Right lobe of liver (tissue), 6 donors: ENCODE measurements at regions not wholly inside any gene's neighbourhood (a gene's known extent, or its start where the extent isn't known, plus 50 kb on each side); places are given as distances from the start of the nearest gene placed in this dataset.
"Not testable (repeated sequence)": the region's sequence is repeated elsewhere in the genome, so short reads cannot be mapped to it uniquely, and the experiment has no call there.

ENCODE experiments used
- ATAC-seq, 4 donors: fragments of 200-7000 bp; cut with Tn5 transposase; one replicate each; pipeline ENCODE4 v1.9.1; 2020; ENCODE audit warnings: mild to moderate bottlenecking in 4 of 4, moderate library complexity in 4 of 4
- DNase-seq, 3 donors: peaks; one replicate each; pipeline ENCODE4 v3.0.0-alpha.2; 2020
- H3K27ac ChIP-seq, 3 donors: fragments of 200-600 bp; one replicate each; pipeline ENCODE4 v1.8.0; 2022
- H3K27me3 ChIP-seq, 2 donors: fragments of 200-600 bp; one replicate each; pipeline ENCODE4 v1.8.0; 2022
- H3K36me3 ChIP-seq, 4 donors: fragments of 200-600 bp; sonication (generic) in 1 of 4; one replicate each; pipeline versions ENCODE4 v1.5.1 to v1.8.0; 2017 to 2022; ENCODE audit warnings: control low read depth in 1 of 4
- H3K4me1 ChIP-seq, 4 donors: fragments of 200-600 bp; sonication (generic) in 1 of 4; one replicate each; pipeline versions ENCODE4 v1.5.1 to v1.8.0; 2017 to 2022; ENCODE audit warnings: control low read depth in 1 of 4
- H3K4me3 ChIP-seq, 3 donors: fragments of 200-600 bp; one replicate each; pipeline ENCODE4 v1.8.0; 2022
- H3K9me3 ChIP-seq, 4 donors: fragments of 200-600 bp; sonication (generic) in 1 of 4; one replicate each; pipeline versions ENCODE4 v1.5.1 to v1.8.0; 2017 to 2022; ENCODE audit warnings: control low read depth in 1 of 4
- POLR2A ChIP-seq: fragments of 450-650 bp; IDR thresholded peaks from one replicate; pipeline ENCODE4 v1.6.1; 2017; ENCODE audit warnings: antibody characterized with exemption, mild to moderate bottlenecking
- WGBS: methylation state at CpG from one replicate; pipeline ENCODE4 v1.1.6; 2018; ENCODE audit warnings: low coverage, low lambda C conversion rate; ENCODE audit not compliant: insufficient coverage; ENCODE audit errors: missing lambda C conversion rate; 5-methylcytosine and 5-hydroxymethylcytosine counted together
- intact Hi-C, 2 donors: fragments of 100-400 bp; cut with DNase I; formaldehyde crosslinking; loops; one replicate each; pipeline versions ENCODE4 v1.11.2 to v1.14.1; 2022
- TF ChIP-seq, protein P1 (sequence below), 4 donors: fragments of 200-600 bp in 3 of 4; fragments of 450-650 bp in 1 of 4; IDR thresholded peaks; one replicate each; pipeline versions ENCODE4 v1.5.1 to v1.8.0; 2016 to 2022; ENCODE audit warnings: antibody characterized with exemption in 4 of 4, mild to moderate bottlenecking in 2 of 4
- donor health status: DM: no; HTN: yes; CAD: no.
- donor health status: DM: no; HTN: no; CAD: no.
- donor health status: DM: no; HTN: no; CAD: no.
- donor health status: DM: no; HTN: yes; CAD: no.
- donor health status: DM: no; HTN: yes; CAD: no.

DNA sequence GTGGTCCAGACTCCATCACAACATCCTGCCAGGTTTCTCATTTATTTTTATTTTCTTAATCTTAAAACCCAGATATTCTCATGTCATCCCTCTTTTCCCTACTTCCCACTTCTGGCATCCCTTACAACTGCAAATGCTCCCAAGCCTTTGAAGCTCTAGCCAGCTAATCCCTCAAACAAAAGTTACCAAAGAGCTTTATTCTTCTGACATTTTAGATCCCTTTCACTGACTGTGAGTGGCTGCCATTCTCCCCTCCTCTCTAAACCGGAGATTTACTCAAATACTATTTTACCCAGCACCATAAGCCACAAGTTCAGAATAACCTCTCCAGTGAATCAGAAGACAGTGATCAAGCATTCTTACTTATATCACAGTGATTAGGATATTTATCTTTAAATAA is 569.0 kb upstream of the SYT4 start:
- Histone ChIP-seq H3K27me3 (no peaks in the 10 kb centered on the region), H3K4me3 (no peak overlapping the region), H3K4me1 (no peaks in the 10 kb centered on the region), H3K36me3 (no peaks in the 10 kb centered on the region), H3K27ac (no peak overlapping the region), H3K9me3 (no peaks in the 10 kb centered on the region)
- 30% methylated on average over 1 of the region's 1 CpG for WGBS
- DNase-seq (no peak), ATAC-seq (no peak)
- TF ChIP-seq POLR2A, result no peak
- TF ChIP-seq, protein P1, sequence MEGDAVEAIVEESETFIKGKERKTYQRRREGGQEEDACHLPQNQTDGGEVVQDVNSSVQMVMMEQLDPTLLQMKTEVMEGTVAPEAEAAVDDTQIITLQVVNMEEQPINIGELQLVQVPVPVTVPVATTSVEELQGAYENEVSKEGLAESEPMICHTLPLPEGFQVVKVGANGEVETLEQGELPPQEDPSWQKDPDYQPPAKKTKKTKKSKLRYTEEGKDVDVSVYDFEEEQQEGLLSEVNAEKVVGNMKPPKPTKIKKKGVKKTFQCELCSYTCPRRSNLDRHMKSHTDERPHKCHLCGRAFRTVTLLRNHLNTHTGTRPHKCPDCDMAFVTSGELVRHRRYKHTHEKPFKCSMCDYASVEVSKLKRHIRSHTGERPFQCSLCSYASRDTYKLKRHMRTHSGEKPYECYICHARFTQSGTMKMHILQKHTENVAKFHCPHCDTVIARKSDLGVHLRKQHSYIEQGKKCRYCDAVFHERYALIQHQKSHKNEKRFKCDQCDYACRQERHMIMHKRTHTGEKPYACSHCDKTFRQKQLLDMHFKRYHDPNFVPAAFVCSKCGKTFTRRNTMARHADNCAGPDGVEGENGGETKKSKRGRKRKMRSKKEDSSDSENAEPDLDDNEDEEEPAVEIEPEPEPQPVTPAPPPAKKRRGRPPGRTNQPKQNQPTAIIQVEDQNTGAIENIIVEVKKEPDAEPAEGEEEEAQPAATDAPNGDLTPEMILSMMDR (IDR thresholded peaks at IDR 0.05), result no peak
- intact Hi-C loops, result no loop called here

DNA sequence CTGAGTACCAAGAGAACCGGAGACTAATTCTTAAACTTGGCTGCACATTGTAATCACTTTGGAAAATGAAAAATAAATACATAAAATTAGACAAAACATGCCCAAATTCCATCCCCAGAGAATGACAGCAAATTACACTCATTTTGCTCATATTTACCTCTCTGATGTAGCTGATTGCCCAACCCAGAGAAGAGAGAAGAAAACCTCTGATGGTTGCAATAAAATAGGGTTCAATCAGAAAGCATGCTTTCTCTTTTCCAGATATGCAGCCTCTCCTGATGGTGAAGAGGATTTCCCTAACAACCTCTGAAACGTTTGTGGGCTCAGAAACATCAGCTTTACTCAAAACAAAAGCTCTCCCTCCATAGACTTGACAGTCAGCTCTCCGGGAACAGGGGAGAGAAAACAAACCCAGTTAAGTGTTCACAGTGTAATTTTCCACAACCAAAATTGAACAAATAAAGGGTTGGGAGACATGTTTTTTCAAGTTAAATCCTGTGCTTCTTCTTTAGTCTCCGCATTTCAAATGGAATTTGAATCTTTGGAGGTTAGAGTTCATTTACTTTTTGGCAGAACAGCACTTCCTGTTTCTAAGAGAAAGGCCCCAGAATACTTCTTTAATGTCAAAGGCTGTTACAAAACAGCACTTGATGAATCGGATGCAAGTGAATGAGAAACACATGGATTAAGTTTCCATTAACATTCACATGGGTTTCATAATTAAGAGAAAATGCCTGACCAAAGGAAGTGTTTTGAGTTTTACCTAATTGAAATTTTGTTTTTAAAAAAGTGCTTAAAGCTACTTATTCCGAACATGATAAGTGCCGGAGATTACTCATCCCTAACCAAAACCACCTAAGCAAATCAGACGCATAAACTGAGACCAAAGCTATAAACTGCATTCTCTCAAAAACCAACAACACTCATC is 570.1 kb upstream of the SYT4 start:
- TF ChIP-seq, protein P1 (IDR thresholded peaks at IDR 0.05), result no peak
- intact Hi-C loops, result no loop called here
- H3K4me3 ChIP-seq, result no peak overlapping the region
- ATAC-seq, result no peak
- H3K4me1 ChIP-seq, result no peaks in the 10 kb centered on the region
- H3K27ac ChIP-seq, result no peak overlapping the region
- H3K36me3 ChIP-seq, result no peaks in the 10 kb centered on the region
- DNase-seq, result no peak
- H3K27me3 ChIP-seq, result no peaks in the 10 kb centered on the region
- no peaks in the 10 kb centered on the region for H3K9me3 ChIP-seq
- WGBS, result 45% methylated on average over 8 of the region's 8 CpGs

DNA sequence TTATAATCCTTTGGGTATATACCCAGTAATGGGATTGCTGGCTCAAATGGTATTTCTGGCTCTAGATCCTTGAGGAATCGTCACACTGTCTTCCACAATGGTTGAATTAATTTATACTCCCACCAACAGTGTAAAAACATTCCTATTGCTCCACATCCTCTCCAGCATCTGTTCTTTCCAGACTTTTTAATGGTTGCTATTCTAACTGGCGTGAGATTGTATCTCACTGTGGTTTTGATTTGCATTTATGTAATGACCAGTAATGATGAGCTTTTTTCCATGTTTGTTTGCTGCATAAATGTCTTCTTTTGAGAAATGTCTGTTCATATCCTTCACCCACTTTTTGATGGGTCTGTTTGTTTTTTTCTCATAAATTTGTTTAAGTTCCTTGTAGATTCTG is 572.5 kb upstream of the SYT4 start:
- H3K27me3 ChIP-seq, intact Hi-C loops, H3K27ac ChIP-seq, ATAC-seq, H3K4me3 ChIP-seq, H3K36me3 ChIP-seq, H3K9me3 ChIP-seq, H3K4me1 ChIP-seq, DNase-seq: not testable (repeated sequence)
- WGBS, result 67% methylated on average over 2 of the region's 2 CpGs

DNA sequence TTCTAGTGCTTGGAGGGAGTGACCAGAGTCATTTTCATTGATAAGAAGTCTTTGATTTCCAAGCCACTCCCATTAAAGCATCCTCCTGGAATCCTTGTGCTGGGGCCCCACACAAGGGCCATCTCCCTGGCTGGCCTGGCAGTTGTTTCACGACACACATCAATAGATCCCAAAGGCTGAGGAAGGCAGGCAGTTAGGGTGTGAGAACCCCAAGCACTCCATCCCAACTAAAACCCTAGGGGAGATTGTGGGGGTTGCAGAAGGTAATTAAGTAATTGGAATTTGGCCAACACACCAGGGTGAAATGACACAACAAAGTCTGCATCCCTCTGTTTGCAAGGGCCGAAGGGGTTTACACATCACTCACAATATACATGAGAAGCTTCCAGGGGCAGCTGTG is 578.1 kb upstream of the SYT4 start:
- Histone ChIP-seq H3K9me3 (no peaks in the 10 kb centered on the region), H3K27ac (no peak overlapping the region), H3K4me3 (no peak overlapping the region), H3K4me1 (no peaks in the 10 kb centered on the region), H3K36me3 (no peaks in the 10 kb centered on the region), H3K27me3 (no peaks in the 10 kb centered on the region)
- TF ChIP-seq, protein P1 (IDR thresholded peaks at IDR 0.05), result no peak
- TF ChIP-seq POLR2A, result no peak
- no peak for ATAC-seq
- no peak for DNase-seq
- intact Hi-C loops, result no loop called here
- 31% methylated on average over 2 of the region's 2 CpGs for WGBS

DNA sequence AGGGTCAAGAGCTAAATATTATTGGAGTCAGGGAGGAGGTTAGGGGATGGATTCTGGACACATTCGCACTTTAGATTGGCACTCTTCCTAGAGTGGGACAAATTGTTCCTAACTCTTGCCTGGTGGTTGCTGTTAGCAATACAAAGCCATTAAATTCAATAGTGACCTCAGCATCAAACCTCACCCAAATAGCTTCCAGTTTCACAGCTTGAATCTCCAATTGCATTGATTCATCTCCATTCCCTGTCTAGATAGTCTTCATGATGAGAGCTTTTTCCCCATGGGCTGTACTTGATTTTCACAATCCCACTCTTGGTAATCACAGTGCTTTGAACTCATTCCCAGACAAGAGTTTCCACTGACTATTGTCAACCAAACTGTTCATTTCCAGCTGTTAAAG is 585.9 kb upstream of the SYT4 start:
- H3K27me3 ChIP-seq, result no peaks in the 10 kb centered on the region
- ATAC-seq (no peak), DNase-seq (no peak)
- H3K36me3 ChIP-seq, result no peaks in the 10 kb centered on the region
- no peak overlapping the region for H3K4me3 ChIP-seq
- 58% methylated on average over 1 of the region's 1 CpG for WGBS
- no peaks in the 10 kb centered on the region for H3K9me3 ChIP-seq
- no peak overlapping the region for H3K27ac ChIP-seq
- no peak for TF ChIP-seq POLR2A
- TF ChIP-seq, protein P1 (IDR thresholded peaks at IDR 0.05), result no peak
- no peaks in the 10 kb centered on the region for H3K4me1 ChIP-seq
- intact Hi-C loops, result no loop called here
